ENCODE measurements at regions not wholly inside any gene's neighbourhood (a gene's known extent, or its start where the extent isn't known, plus 50 kb on each side); places are given as distances from the start of the nearest gene placed in this dataset.

- DNase-seq (ENCODE audit: low read depth in 2 of 2), result no peak
These were observed 83.2 kb upstream of the DNAH14 start for GRCh38 chr1:224846119-224846907.

DNA sequence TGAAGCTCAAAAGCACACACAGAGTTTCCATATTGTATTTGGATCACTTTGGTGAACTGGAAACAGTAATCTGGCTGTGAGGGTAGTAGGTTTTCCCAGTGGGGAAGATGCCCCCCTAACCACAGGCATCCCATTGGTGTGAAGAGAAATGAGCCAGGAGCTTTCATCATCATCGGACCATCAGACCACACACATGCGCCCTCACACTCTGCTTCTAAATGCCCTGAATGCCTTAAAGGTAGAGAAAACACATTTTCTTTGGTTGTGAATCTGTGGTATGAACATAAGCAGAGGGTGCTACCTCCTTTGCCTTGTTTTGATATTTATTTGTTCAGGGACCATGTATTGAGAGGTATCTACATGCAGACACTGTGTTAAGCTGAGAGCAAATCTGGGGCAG lies 79.0 kb upstream of the DNAH14 start:
- no peak for DNase-seq (ENCODE audit: low read depth in 2 of 2)

DNA sequence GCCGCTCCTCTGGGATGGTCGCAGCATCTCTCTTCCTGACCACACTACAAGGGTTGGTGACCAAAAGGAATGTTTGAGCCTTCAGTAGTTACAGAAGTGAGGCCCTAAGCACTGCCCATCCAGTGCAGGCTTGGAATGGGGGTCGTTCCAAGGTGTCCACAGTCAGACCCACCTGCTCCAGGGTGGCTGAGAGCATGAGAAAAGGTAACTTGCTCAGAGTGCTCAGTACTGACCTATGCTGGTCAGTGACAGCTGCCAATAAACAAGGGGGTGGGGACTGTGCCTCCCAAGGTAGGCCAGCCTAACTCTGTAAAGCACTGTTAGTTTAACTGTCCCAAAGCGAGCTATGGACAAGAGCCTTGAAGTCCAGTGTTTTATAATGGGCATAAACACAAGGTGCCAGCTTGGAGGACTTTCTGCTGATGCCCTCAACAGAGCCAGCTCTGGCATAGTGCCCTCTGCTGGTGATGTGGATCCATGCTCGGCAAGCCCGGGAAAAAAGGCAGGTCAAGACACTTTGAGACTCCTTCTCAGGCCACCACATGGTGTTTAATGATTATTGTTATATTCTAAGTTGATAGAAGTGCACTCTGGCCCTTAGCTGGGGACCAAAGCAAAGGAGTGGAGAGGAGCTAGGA lies 78.1 kb upstream of the DNAH14 start:
- peak; percentile 8 to 14 for DNase-seq (ENCODE audit: low read depth in 2 of 2)

DNA sequence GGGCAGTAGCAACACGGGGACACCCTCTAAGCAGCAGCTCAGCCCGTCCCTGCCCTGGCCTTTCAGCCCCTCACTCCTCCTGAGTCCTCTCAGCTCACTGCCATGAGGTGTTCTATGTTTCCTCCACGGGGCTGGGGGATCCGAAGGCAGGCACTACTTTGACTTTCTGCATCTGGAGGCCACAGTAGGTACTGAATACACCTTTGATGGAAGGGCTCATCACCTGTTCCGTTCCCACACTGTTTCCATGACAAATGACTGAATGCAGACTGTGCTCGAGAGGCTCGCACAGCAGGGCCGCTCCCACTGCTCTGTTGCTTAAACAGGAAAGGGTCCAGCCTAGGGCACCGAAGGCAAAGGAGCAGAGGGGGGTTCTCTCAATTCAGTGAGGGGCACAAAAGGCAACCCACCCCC lies 77.6 kb upstream of the DNAH14 start:
- DNase-seq (ENCODE audit: low read depth in 2 of 2), result no peak

DNA sequence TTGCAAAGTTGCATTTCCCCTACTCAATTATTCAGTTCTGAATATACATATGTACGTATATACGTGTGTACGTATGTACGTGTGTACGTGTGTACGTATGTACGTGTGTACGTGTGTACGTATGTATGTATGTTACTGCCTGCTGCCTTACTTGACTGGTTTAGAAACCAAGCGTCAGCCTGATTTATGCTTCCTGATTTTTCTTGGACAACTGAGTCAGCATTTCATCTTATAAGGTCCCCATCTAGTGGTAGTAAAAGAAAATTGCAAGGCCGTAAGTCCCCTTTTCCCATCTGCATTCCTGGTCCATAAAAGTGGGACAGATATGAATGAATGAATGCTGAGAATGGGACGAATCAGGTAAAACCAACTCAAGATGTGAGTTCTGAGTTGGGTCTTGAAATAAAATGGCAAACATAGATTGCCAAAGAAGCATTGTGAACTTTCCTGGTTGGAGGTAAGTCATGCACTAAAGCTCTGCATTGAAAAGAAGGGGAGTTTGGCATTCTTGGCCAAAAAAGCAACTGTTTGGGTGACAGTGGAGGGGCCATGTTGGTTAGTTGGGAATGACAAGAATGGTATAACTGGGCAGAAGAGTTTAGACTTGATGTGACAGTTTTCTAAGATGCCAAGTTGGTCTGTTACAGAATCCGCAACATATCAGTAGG lies 76.4 kb upstream of the DNAH14 start:
- no peak for DNase-seq (ENCODE audit: low read depth in 2 of 2)

- no peak for DNase-seq (ENCODE audit: low read depth in 2 of 2)
These were observed 72.5 kb upstream of the DNAH14 start for GRCh38 chr1:224856973-224857372.

GRCh38 chr1:224859651-224860050 lies 69.8 kb upstream of the DNAH14 start:
- DNase-seq (ENCODE audit: low read depth in 2 of 2), result no peak

DNA sequence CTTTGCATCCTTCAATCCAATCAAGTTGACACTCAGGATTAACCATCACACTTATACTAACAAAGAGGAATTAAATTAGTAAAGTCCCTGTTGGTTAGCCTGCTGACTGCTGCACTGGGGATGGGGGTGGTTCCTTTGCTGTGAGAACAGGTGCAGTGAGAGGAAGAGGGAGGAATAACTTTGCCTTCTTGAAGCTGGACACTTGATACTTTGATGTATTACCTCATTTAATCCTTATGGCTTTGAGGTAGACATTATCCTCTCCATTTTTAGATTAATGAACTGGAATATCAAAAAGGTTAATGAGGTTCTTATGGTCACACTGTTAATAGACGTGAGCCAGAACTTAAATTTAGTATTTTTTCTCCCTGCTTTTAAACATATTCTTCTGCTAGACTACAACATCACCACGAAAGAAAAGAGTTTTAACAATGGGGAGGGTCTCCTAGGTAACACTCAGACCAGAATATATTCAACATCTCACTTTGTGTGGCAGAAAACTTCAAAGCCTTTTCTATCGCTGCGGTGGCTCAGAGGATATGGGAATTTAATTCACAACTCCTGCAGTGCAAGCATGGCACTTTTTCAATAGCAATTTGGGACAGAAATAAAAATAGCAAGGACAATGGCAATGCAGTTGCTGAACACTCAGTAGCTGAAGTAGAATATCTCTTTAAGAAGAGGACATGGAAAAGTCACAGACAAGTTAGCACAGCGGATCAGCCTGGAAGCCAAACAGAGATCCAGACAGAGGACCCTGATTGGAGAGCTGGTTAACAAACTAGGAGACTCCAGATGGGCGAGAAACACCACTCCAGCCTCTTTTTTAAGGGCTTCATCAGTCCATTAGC lies 68.8 kb upstream of the DNAH14 start:
- no peak for DNase-seq (ENCODE audit: low read depth in 2 of 2)

- no peak for DNase-seq (ENCODE audit: low read depth in 2 of 2)
These were observed 68.1 kb upstream of the DNAH14 start for GRCh38 chr1:224861339-224861716.

DNA sequence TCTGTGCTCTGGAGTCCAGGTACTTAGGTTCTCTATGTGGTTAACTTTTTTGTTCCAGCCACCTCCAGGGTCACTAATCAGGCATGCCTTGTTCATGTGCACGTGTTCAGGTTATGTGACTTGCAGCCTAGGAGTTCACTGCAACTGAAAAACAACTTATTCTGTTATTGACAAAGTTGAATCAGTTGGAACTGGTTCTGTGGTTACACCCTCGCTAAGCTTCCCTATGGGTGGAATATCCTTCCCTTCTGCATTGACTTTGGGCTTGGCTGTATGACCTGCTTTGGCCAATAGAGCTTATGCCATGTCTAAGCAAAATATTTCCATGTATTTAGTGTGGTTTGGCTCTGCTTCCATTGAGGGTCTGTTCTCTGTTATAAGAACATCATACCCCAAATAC lies 66.0 kb upstream of the DNAH14 start:
- no peak for DNase-seq (ENCODE audit: low read depth in 2 of 2)

DNA sequence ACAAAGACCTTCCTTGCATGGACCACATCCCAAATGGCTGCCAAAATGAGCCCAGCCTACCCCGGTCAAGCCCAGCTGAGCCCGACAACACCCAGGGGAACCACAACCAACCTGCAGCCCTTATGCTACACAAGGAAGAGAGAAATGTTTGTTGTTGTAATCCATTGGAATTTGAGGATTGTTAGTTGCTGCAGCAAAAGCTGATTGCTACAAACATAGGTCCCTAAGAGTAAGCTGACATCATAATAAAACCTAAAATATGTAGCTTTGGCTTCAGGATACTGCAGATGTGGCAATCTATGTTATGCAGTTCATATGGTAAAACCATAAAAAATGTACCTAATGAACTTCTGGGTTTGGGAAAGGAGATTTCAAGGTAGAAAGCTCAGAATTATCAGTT lies 65.5 kb upstream of the DNAH14 start:
- no peak for DNase-seq (ENCODE audit: low read depth in 2 of 2)

DNA sequence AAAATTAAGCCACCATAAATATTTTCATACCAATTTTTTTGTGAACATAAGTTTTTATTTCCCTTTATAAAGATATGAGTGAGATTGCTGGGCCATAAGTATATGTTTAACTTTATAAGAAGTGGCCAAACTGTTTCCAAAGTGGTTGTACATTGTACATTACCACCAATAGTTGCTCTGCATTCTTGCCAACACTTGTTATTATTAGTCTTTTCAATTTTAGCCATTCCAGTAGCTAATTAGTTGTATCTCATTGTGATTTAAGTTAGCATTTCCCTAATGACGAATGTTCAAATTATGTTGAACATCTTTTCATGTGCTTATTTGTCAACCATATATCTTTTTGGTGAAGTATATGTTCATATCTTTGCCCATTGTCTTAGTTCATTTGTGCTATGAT lies 64.0 kb upstream of the DNAH14 start:
- DNase-seq (ENCODE audit: low read depth in 2 of 2), result no peak

DNA sequence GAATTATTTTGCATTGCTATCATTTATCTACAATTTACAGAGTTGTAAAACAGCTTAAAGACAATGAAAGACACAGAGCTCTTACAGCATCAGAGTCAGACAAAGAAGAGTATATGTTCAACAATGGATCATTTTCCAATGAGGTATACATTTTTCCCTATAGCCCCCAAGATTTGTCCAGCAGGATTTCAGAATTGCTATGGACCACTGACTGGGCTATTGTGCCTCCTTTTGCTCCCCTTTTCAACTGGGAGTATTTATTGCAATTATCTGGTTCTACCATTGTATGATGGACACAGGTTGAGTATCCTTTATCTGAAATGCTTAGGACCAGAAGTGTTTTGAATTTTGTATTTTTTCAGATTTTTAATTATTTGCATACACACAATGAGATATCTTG lies 62.5 kb upstream of the DNAH14 start:
- no peak for DNase-seq (ENCODE audit: low read depth in 2 of 2)

- no peak for DNase-seq (ENCODE audit: low read depth in 2 of 2)
These were observed 61.8 kb upstream of the DNAH14 start for GRCh38 chr1:224867715-224868114.

DNA sequence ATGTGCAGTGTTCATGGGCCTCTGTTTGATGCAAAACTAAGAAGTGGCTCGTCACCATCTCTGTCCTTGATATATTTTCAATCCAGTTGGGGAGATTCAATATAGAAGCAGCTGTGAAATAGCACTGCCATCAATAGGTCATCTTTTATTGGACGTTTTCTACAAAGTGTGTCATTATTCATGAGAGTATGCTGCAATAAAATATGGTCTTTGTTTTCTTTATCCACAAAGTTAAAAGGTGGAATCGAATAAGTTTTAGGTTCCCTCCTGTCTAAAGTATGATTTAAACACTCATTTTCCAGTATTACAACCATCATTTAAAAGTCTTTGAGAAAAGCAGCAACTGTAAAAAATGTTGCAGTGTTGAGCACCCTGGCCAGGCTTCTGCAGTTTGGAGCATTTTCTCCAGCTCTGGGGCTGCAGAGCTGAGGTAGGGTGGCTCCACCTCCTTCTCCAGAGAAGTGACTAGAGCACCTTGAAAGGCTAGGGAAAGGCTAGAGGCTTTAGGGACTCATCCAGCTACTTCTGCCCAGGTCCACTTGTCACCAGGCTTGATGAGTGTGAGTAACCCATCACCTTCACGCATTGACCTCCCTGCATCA lies 56.5 kb upstream of the DNAH14 start:
- DNase-seq (ENCODE audit: low read depth in 2 of 2), result no peak

DNA sequence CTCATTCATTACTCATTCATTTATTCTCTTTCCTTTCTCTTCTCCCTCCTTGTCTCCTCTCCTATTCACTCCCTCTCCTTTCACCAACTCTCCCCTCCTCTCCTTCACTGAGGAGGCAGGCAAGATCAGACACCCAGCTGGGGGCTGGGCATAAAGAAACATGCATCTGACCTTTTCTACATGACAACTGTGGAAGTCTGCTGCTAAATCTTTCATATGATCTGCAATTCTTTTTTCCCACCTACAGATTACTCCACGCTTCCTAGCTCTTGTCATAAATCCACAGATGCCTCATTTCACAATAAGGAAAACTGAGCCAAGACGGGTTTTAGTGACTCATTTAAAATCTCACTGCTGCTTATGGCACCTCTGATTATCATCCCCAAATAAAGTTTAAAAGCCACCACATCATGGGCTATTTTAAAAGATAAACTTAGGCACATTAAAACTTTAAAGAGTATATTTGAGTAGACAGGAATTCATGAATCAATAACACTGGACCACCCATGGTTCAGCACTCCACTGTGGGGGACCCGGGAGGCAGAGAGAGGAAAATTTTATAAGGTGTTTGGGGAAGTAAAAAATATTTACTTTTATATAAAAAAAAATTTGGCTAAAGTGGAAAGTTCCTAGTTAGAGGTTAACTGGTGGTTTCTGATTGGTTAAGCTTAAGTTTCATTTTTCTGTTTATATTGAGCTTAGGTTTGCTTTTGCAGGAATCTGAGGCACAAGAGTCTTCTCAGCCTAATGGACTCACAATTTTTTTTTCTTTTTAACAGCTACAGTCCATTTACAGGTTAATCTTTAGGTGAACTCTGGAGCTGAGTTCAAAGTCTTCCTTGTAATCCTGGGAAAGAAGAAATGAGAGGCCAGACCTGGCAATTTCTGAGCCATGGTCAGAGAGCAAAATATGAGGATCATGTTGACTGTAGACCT lies 55.8 kb upstream of the DNAH14 start:
- no peak for DNase-seq (ENCODE audit: low read depth in 2 of 2)

DNA sequence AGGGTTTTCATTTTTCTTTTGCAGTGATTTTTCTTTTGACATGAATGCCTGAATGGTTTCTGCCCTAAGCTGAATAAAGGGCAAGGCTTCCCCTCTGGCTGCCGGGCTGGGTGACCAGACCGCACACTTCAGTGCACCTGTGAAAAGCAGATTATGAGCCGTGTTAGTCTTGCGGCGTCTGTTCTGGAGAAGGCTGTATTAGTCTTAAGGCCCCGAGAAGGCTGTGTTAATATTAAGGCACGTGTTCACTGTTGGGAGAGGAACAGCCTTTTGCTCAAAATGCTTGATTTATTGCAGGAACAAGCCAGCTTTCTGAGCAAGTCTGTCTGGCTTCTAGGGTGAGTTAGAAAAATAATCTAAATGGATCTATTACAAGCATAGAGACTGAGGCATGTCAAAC lies 54.7 kb upstream of the DNAH14 start:
- no peak for DNase-seq (ENCODE audit: low read depth in 2 of 2)

DNA sequence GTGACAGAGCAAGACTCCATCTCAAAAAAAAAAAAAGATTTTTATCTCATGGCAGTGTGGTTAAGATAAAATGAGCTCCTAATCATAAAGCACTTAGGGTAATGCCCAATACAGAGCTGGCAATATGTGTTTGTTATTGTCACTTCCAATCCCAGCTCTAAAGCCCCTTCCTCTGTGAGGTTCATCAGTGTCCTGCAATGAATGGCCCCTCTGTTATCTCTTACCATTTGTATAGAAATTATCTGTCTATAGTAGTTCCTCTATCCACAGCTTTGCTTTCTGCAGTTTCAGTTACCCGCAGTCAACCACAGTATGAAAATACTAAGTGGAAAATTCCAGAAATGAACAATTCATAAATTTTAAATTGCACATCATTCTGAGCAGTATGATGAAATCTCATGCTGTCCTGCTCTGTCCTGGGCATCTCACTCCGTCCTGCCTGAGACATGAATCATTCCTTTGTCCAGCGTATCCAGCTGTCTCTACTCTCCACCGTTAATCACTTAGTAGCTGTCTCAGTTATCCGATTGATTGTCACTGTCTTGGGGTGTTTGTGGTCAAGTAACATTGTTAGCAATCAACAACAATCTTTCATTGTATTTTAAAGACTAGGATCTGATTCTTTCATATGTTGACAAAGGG lies 50.2 kb upstream of the DNAH14 start:
- DNase-seq (ENCODE audit: low read depth in 2 of 2), result no peak
